Endothelial cell (in vitro differentiated cells): ENCODE measurements at regions not wholly inside any gene's neighbourhood (a gene's known extent, or its start where the extent isn't known, plus 50 kb on each side); places are given as distances from the start of the nearest gene placed in this dataset.

Experiments used
- DNase-seq: peaks from one replicate; pipeline ENCODE4 v3.0.0; 2021; ENCODE audit warnings: low spot score
- H3K27ac Mint-ChIP-seq: one replicate; pipeline ENCODE4 v1.8.0; 2021; ENCODE audit warnings: mixed read lengths, inconsistent platforms; ENCODE audit not compliant: unreplicated experiment
- H3K27me3 Mint-ChIP-seq: one replicate; pipeline ENCODE4 v1.8.0; 2021; ENCODE audit warnings: mild to moderate bottlenecking, moderate library complexity, mixed read lengths, inconsistent platforms; ENCODE audit not compliant: unreplicated experiment
- H3K36me3 Mint-ChIP-seq: one replicate; pipeline ENCODE4 v1.8.0; 2021; ENCODE audit warnings: mild to moderate bottlenecking, low read depth, mixed read lengths, inconsistent platforms; ENCODE audit not compliant: unreplicated experiment
- H3K4me1 Mint-ChIP-seq: one replicate; pipeline ENCODE4 v1.8.0; 2021; ENCODE audit warnings: mild to moderate bottlenecking, mixed read lengths, inconsistent platforms; ENCODE audit not compliant: unreplicated experiment
- H3K4me3 Mint-ChIP-seq: one replicate; pipeline ENCODE4 v1.8.0; 2021; ENCODE audit warnings: mild to moderate bottlenecking, mixed read lengths, inconsistent platforms; ENCODE audit not compliant: unreplicated experiment
- H3K9me3 Mint-ChIP-seq: one replicate; pipeline ENCODE4 v1.8.0; 2021; ENCODE audit warnings: mixed read lengths, inconsistent platforms; ENCODE audit not compliant: unreplicated experiment
- CTCF ChIP-seq: fragments of 200-600 bp; sonication (generic); IDR thresholded peaks from one replicate; pipeline ENCODE4 v1.5.0; 2021; ENCODE audit warnings: antibody characterized with exemption; ENCODE audit not compliant: unreplicated experiment

GRCh38 chr5:101271945-101272344 lies 368.9 kb upstream of the ST8SIA4 start:
- no peaks in the 10 kb centered on the region for H3K36me3 Mint-ChIP-seq
- H3K27me3 Mint-ChIP-seq = no peaks in the 10 kb centered on the region
- H3K4me3 Mint-ChIP-seq = no peak overlapping the region
- no peak for DNase-seq
- no peaks in the 10 kb centered on the region for H3K9me3 Mint-ChIP-seq
- H3K4me1 Mint-ChIP-seq = peaks cover 15% of the 10 kb centered on the region
- peak overlapping the region; percentile 1 for H3K27ac Mint-ChIP-seq
- no peak for TF ChIP-seq CTCF

GRCh38 chr5:101271416-101271815 lies 368.3 kb upstream of the ST8SIA4 start:
- TF ChIP-seq CTCF = no peak
- no peak overlapping the region for H3K27ac Mint-ChIP-seq
- DNase-seq = no peak
- no peaks in the 10 kb centered on the region for H3K36me3 Mint-ChIP-seq
- no peak overlapping the region for H3K4me3 Mint-ChIP-seq
- H3K9me3 Mint-ChIP-seq = no peaks in the 10 kb centered on the region
- peaks cover 16% of the 10 kb centered on the region for H3K4me1 Mint-ChIP-seq
- no peaks in the 10 kb centered on the region for H3K27me3 Mint-ChIP-seq

GRCh38 chr5:101260857-101261256 lies 357.8 kb upstream of the ST8SIA4 start:
- Mint-ChIP-seq H3K27ac (no peak overlapping the region), H3K4me1 (no peaks in the 10 kb centered on the region), H3K9me3 (peaks cover 4% of the 10 kb centered on the region), H3K27me3 (peaks cover 1% of the 10 kb centered on the region), H3K4me3 (no peak overlapping the region), H3K36me3 (peaks cover 4% of the 10 kb centered on the region)
- no peak for DNase-seq
- TF ChIP-seq CTCF = no peak

GRCh38 chr5:101253096-101253495 lies 350.0 kb upstream of the ST8SIA4 start:
- Mint-ChIP-seq H3K27ac (no peak overlapping the region), H3K36me3 (no peaks in the 10 kb centered on the region), H3K4me3 (no peak overlapping the region), H3K9me3 (no peaks in the 10 kb centered on the region), H3K27me3 (peaks cover 1% of the 10 kb centered on the region), H3K4me1 (peaks cover 3% of the 10 kb centered on the region)
- no peak for TF ChIP-seq CTCF
- no peak for DNase-seq

GRCh38 chr5:101244621-101245020 lies 341.5 kb upstream of the ST8SIA4 start:
- no peak overlapping the region for H3K4me3 Mint-ChIP-seq
- no peak for DNase-seq
- H3K36me3 Mint-ChIP-seq = no peaks in the 10 kb centered on the region
- no peaks in the 10 kb centered on the region for H3K9me3 Mint-ChIP-seq
- H3K4me1 Mint-ChIP-seq = peaks cover 3% of the 10 kb centered on the region
- H3K27me3 Mint-ChIP-seq = peaks cover 2% of the 10 kb centered on the region
- no peak overlapping the region for H3K27ac Mint-ChIP-seq
- TF ChIP-seq CTCF = no peak
